CD4-positive, alpha-beta T cell treated with Interleukin-4 for 4 hours (primary cell): ENCODE measurements at regions not wholly inside any gene's neighbourhood (a gene's known extent, or its start where the extent isn't known, plus 50 kb on each side); places are given as distances from the start of the nearest gene placed in this dataset.

Experiments used
- DNase-seq: peaks from one replicate; pipeline ENCODE4 v3.0.0-alpha.2; 2020

DNA sequence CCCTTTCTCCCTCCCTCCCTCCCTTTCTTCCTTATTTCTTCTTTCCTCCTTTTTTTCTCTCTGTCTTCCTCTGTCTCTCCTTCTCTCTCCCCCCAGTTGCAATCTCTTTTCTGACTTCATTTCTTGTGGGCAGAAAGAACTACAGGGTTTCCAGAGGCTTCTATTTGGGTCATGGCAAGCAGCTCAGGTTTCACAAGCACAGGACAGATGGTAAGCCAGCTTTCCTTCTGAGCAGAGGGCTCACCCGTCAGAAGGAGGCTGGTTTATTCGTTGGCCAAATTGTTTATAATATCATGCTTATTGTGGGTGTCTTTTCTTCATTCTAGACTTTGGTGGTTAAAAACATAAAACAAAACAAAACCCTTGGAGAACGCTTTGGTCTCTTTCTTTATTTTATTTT, 58.9 kb upstream of the CLMP start:
- DNase-seq: no peak

- DNase-seq: no peak
Observed at GRCh38 chr11:123253223-123253622, 58.2 kb upstream of the CLMP start.

DNA sequence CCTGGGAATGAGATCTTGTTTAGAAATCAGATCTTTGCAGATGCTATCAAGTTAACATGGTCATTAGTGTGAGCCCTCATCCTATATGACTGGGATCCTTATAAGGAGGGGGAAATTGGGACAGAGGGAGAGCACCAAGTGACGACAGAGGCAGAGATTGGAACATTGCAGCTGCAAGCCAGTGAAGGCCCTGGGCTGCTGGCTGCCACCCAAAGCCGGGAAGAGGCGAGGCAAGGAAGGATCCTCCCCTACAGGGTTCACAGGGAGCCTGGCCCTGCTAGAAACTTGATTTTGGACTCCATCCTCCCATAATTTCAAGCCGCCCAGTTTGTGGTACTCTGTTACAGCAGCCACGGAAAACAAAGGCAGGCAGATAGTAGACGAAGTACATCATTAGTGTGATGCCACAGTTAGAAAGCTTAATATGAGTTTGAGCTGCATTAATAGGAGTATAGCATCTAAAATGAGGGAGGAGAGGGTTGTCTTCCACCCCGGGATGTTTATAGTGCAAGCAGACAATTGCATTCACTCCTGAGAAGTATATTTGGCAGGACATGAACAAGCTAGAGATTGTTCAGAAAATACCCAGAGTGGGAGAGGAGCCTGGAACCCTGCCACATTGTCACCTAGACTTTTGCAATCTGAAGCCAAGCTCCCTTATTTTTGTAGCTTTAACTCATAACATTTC, 56.8 kb upstream of the CLMP start:
- DNase-seq: no peak

- no peak for DNase-seq
Observed at GRCh38 chr11:123250892-123251656, 56.0 kb upstream of the CLMP start.

DNA sequence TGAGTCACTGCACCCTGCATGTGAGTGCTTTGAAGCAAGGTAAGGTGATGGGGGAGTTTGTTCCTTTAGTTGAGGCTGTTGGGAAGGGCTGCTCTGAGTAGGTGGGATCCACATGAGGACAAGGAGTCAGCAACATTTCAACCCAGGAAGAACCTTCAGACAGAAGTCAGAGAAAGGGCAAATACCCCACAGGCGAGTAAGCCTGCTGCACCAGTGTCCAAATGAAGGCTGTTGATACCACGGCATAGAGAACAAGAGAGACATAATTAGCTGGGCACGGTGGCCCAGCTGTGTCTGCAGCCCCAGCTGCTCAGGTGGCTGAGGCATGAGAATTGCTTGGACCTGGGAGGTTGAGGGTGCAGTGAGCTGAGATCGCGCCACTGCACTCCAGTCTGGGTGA, 54.3 kb upstream of the CLMP start:
- DNase-seq: no peak

- DNase-seq: no peak
Observed at GRCh38 chr11:123247813-123248379, 52.8 kb upstream of the CLMP start.

GRCh38 chr11:123247496-123247799, 52.4 kb upstream of the CLMP start:
- no peak for DNase-seq

GRCh38 chr11:123246749-123247495, 51.9 kb upstream of the CLMP start:
- DNase-seq: peak; percentile 75

- DNase-seq: no peak
Observed at GRCh38 chr11:123245567-123245966, 50.5 kb upstream of the CLMP start.
